Trophoblast cell (in vitro differentiated cells and primary cell): ENCODE measurements at regions not wholly inside any gene's neighbourhood (a gene's known extent, or its start where the extent isn't known, plus 50 kb on each side); places are given as distances from the start of the nearest gene placed in this dataset.

ENCODE experiments used
- DNase-seq, 2 donors: peaks; one replicate each; pipeline ENCODE4 v3.0.0-alpha.2; 2016
- H2AFZ ChIP-seq: 2 replicates; pipeline ENCODE4 v1.6.1; 2013; ENCODE audit warnings: low read length, moderate library complexity, mild to moderate bottlenecking; ENCODE audit not compliant: insufficient read depth, poor library complexity
- H2AK5ac ChIP-seq: 2 replicates; pipeline ENCODE4 v1.6.1; 2013; ENCODE audit warnings: mild to moderate bottlenecking, low read length
- H2BK120ac ChIP-seq: 2 replicates; pipeline ENCODE4 v1.6.1; 2013; ENCODE audit warnings: low read length, mild to moderate bottlenecking, moderate library complexity; ENCODE audit not compliant: insufficient read depth, poor library complexity
- H2BK12ac ChIP-seq: 2 replicates; pipeline ENCODE4 v1.6.1; 2013; ENCODE audit warnings: mild to moderate bottlenecking, low read length, moderate library complexity
- H2BK5ac ChIP-seq: 2 replicates; pipeline ENCODE4 v1.6.1; 2013; ENCODE audit warnings: low read length, low read depth, moderate library complexity, mild to moderate bottlenecking; ENCODE audit not compliant: poor library complexity
- H3K14ac ChIP-seq: 2 replicates; pipeline ENCODE4 v1.6.1; 2013; ENCODE audit warnings: mild to moderate bottlenecking, low read length
- H3K18ac ChIP-seq: 2 replicates; pipeline ENCODE4 v1.6.1; 2013; ENCODE audit warnings: mild to moderate bottlenecking, low read length
- H3K23ac ChIP-seq: 2 replicates; pipeline ENCODE4 v1.6.1; 2013; ENCODE audit warnings: low read length
- H3K27ac ChIP-seq: 2 replicates; pipeline ENCODE4 v1.5.1; 2013; ENCODE audit warnings: low read depth, mild to moderate bottlenecking, inconsistent platforms, low read length, moderate library complexity
- H3K27me3 ChIP-seq: 2 replicates; pipeline ENCODE4 v1.6.1; 2013; ENCODE audit warnings: inconsistent platforms, mild to moderate bottlenecking, low read length, moderate library complexity; ENCODE audit not compliant: insufficient read depth
- H3K36me3 ChIP-seq, 2 experiments: 1 replicate in 1 of 2; 2 replicates in 1 of 2; pipeline ENCODE4 v1.6.1; 2013; ENCODE audit warnings: low read length in 2 of 2, mild to moderate bottlenecking in 2 of 2, moderate library complexity in 1 of 2; ENCODE audit not compliant: insufficient read depth in 2 of 2, control insufficient read depth in 1 of 2
- H3K4ac ChIP-seq: 2 replicates; pipeline ENCODE4 v1.6.1; 2013; ENCODE audit warnings: low read depth, mild to moderate bottlenecking, low read length, moderate library complexity
- H3K4me1 ChIP-seq, 2 experiments: 1 replicate in 1 of 2; 2 replicates in 1 of 2; pipeline ENCODE4 v1.6.1; 2013; ENCODE audit warnings: low read length in 2 of 2, mild to moderate bottlenecking in 2 of 2, moderate library complexity in 1 of 2; ENCODE audit not compliant: insufficient read depth in 2 of 2, control insufficient read depth in 1 of 2
- H3K4me2 ChIP-seq: 2 replicates; pipeline ENCODE4 v1.6.1; 2013; ENCODE audit warnings: inconsistent platforms, mild to moderate bottlenecking, low read length, moderate library complexity
- H3K4me3 ChIP-seq: 2 replicates; pipeline ENCODE4 v1.5.1; 2013; ENCODE audit warnings: mild to moderate bottlenecking, low read depth, low read length, inconsistent platforms
- H3K79me1 ChIP-seq: one replicate; pipeline ENCODE4 v1.6.1; 2013; ENCODE audit warnings: low read length
- H3K79me2 ChIP-seq: 2 replicates; pipeline ENCODE4 v1.6.1; 2013; ENCODE audit warnings: low read length, mild to moderate bottlenecking; ENCODE audit not compliant: control insufficient read depth, insufficient read depth, poor library complexity
- H3K9ac ChIP-seq: 2 replicates; pipeline ENCODE4 v1.6.1; 2013; ENCODE audit warnings: mild to moderate bottlenecking, low read length
- H3K9me3 ChIP-seq: 2 replicates; pipeline ENCODE4 v1.6.1; 2013; ENCODE audit warnings: low read depth, mild to moderate bottlenecking, control low read depth, inconsistent platforms, low read length; ENCODE audit not compliant: insufficient read depth
- H4K12ac ChIP-seq: 2 replicates; pipeline ENCODE4 v1.6.1; 2013; ENCODE audit warnings: low read depth, mild to moderate bottlenecking, low read length, moderate library complexity
- H4K8ac ChIP-seq: 2 replicates; pipeline ENCODE4 v1.6.1; 2013; ENCODE audit warnings: low read depth, mild to moderate bottlenecking, low read length, moderate library complexity
- H4K91ac ChIP-seq: one replicate; pipeline ENCODE4 v1.6.1; 2013; ENCODE audit warnings: low read depth, mild to moderate bottlenecking, low read length, moderate library complexity
- WGBS: extraction: QIAGEN DNeasy Blood & Tissue Kit; methylation state at CpG from one replicate; pipeline ENCODE4 v1.1.7; 2013; ENCODE audit warnings: missing lambda C conversion rate; ENCODE audit not compliant: insufficient read length, insufficient coverage; ENCODE audit errors: extremely low coverage; 5-methylcytosine and 5-hydroxymethylcytosine counted together

DNA sequence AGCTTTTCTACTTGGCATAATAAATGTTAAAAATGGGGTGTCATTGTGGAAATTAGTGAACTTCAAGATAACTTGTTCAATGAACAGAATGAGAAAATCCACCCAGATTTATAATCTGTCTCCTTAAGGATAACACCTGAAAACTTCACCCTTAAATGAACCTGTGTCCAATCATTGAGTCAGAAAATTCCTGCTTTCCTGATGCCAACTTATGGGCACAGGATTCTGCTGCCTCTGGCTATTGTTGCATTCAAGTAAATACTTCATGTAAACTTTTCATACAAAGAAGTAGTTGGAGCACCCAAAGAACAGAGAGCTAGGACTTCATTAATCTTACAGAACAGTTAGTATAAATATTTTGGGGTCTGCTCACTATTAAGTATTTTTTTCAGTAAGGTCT, 98.9 kb upstream of the PLEKHA5 start:
- H3K4me1 ChIP-seq = no peaks in the 10 kb centered on the region
- H3K79me2 ChIP-seq = no peaks in the 10 kb centered on the region
- H2BK12ac ChIP-seq = no peak overlapping the region
- no peak overlapping the region for H2AFZ ChIP-seq
- no peak overlapping the region for H3K4ac ChIP-seq
- H3K36me3 ChIP-seq = peaks cover 0 to 4% of the 10 kb centered on the region in 2 experiments
- no peak overlapping the region for H3K14ac ChIP-seq
- H4K12ac ChIP-seq = no peak overlapping the region
- H3K9ac ChIP-seq = no peak overlapping the region
- H3K4me2 ChIP-seq = no peak overlapping the region
- no peak overlapping the region for H2BK5ac ChIP-seq
- no peak overlapping the region for H3K18ac ChIP-seq
- H4K8ac ChIP-seq = no peak overlapping the region
- no peak overlapping the region for H2AK5ac ChIP-seq
- no peak overlapping the region for H4K91ac ChIP-seq
- DNase-seq = peak in 1 of 2 donors; percentile 36
- no peak overlapping the region for H3K23ac ChIP-seq
- H3K27ac ChIP-seq = no peak overlapping the region
- peaks cover 3% of the 10 kb centered on the region for H3K79me1 ChIP-seq
- no peak overlapping the region for H3K4me3 ChIP-seq
- H3K27me3 ChIP-seq = no peaks in the 10 kb centered on the region
- no peak overlapping the region for H2BK120ac ChIP-seq
- peaks cover 6% of the 10 kb centered on the region for H3K9me3 ChIP-seq

DNA sequence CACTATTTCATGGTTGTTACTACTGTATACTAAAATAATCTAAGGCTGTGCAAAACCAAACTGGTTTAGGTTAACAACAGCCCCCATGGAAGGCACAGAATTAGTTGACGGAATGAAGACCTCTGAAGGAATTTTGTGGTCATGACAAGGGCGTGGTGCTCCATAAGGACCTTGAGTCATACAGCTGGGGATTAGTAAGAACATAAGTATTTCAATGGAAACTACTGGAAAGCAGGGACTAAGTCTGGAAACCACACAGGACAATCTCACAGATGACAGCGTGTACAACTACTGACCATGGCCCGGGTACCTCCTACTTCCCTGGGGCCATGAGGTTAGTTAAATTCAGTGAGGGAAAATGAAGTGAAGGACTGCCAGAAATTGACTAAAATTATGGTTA, 98.5 kb upstream of the PLEKHA5 start:
- peak; percentile 77 to 93 for DNase-seq
- H2AK5ac ChIP-seq = no peak overlapping the region
- H4K8ac ChIP-seq = no peak overlapping the region
- H3K79me1 ChIP-seq = peaks cover 3% of the 10 kb centered on the region
- H2AFZ ChIP-seq = no peak overlapping the region
- H3K23ac ChIP-seq = no peak overlapping the region
- H3K27me3 ChIP-seq = no peaks in the 10 kb centered on the region
- H3K4me3 ChIP-seq = no peak overlapping the region
- no peak overlapping the region for H3K4ac ChIP-seq
- no peak overlapping the region for H4K91ac ChIP-seq
- no peak overlapping the region for H2BK5ac ChIP-seq
- H3K36me3 ChIP-seq = peaks cover 0 to 4% of the 10 kb centered on the region in 2 experiments
- H4K12ac ChIP-seq = no peak overlapping the region
- no peak overlapping the region for H3K4me2 ChIP-seq
- no peak overlapping the region for H3K27ac ChIP-seq
- no peak overlapping the region for H3K18ac ChIP-seq
- no CpG with 5 or more reads among the region's 4 CpGs for WGBS
- no peak overlapping the region for H3K9ac ChIP-seq
- H3K4me1 ChIP-seq = no peaks in the 10 kb centered on the region
- H2BK12ac ChIP-seq = no peak overlapping the region
- peaks cover 6% of the 10 kb centered on the region for H3K9me3 ChIP-seq
- no peak overlapping the region for H2BK120ac ChIP-seq
- no peak overlapping the region for H3K14ac ChIP-seq
- H3K79me2 ChIP-seq = no peaks in the 10 kb centered on the region

DNA sequence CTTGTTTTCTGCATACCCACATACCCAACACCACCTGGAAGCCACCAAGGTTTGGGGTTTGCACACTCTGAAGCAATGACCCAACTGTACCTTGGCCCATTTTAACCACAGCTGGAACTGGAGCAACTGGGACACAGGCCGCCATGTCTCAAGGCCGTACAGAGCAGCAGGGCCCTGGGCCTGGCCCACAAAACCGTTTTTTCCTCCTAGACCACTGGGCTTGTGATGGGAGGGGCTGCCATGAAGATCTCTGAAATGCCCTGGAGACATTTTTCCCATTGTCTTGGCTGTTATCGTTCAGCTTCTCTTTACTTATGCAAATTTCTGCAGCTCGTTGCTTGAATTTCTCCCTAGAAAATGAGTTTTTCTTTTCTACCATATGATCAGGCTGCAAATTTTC, 96.7 kb upstream of the PLEKHA5 start:
- no peak overlapping the region for H3K27ac ChIP-seq
- H3K4me3 ChIP-seq = no peak overlapping the region
- H2BK120ac ChIP-seq = no peak overlapping the region
- H2AFZ ChIP-seq = no peak overlapping the region
- H2BK5ac ChIP-seq = no peak overlapping the region
- no peak overlapping the region for H3K4me2 ChIP-seq
- H2BK12ac ChIP-seq = no peak overlapping the region
- H3K4me1 ChIP-seq = peaks cover 0 to 4% of the 10 kb centered on the region in 2 experiments
- H2AK5ac ChIP-seq = no peak overlapping the region
- H4K8ac ChIP-seq = no peak overlapping the region
- no peaks in the 10 kb centered on the region for H3K79me2 ChIP-seq
- WGBS = no CpG with 5 or more reads among the region's 5 CpGs
- no peak for DNase-seq
- H3K9me3 ChIP-seq = peaks cover 6% of the 10 kb centered on the region
- peaks cover 3% of the 10 kb centered on the region for H3K79me1 ChIP-seq
- H4K91ac ChIP-seq = no peak overlapping the region
- no peaks in the 10 kb centered on the region for H3K27me3 ChIP-seq
- no peak overlapping the region for H3K4ac ChIP-seq
- no peak overlapping the region for H3K23ac ChIP-seq
- H3K18ac ChIP-seq = no peak overlapping the region
- no peak overlapping the region for H4K12ac ChIP-seq
- H3K36me3 ChIP-seq = peaks cover 0 to 4% of the 10 kb centered on the region in 2 experiments
- H3K9ac ChIP-seq = no peak overlapping the region
- no peak overlapping the region for H3K14ac ChIP-seq

- Histone ChIP-seq H3K23ac (no peak overlapping the region), H3K14ac (no peak overlapping the region), H3K27me3 (no peaks in the 10 kb centered on the region), H3K4me3 (no peak overlapping the region), H3K79me1 (peaks cover 4% of the 10 kb centered on the region), H2BK120ac (no peak overlapping the region), H3K18ac (no peak overlapping the region), H3K4me2 (no peak overlapping the region), H3K9ac (no peak overlapping the region), H3K27ac (no peak overlapping the region), H2AK5ac (no peak overlapping the region), H3K36me3 (peaks cover 0 to 4% of the 10 kb centered on the region in 2 experiments), H3K79me2 (no peaks in the 10 kb centered on the region), H2BK5ac (no peak overlapping the region), H3K9me3 (peaks cover 6% of the 10 kb centered on the region), H4K91ac (no peak overlapping the region), H2AFZ (no peak overlapping the region), H4K8ac (no peak overlapping the region), H3K4me1 (peaks cover under 1 to 5% of the 10 kb centered on the region in 2 experiments), H2BK12ac (no peak overlapping the region), H4K12ac (no peak overlapping the region), H3K4ac (no peak overlapping the region)
- DNase-seq = no peak
- no CpG with 5 or more reads among the region's 2 CpGs for WGBS
These were observed 96.3 kb upstream of the PLEKHA5 start for GRCh38 chr12:19033244-19033643.
